Panc1 (cell line): ENCODE measurements at regions not wholly inside any gene's neighbourhood (a gene's known extent, or its start where the extent isn't known, plus 50 kb on each side); places are given as distances from the start of the nearest gene placed in this dataset.

Experiments used
- ATAC-seq: fragments of 200-7000 bp; cut with Tn5 transposase; 2 replicates; pipeline ENCODE4 v1.9.1; 2020; ENCODE audit warnings: mild to moderate bottlenecking, moderate library complexity
- BruUV-seq: library from RNA; stranded (reverse); fragments of 400-500 nt; replicated peaks from 2 replicates; lab custom pipeline; 2021; lab: Mats Ljungman, UMichigan
- CTCF ChIA-PET: fragments of 300-600 bp; sonication (Branson Sonifier 250); formaldehyde crosslinking; loops from one replicate; lab custom pipeline; 2022; ENCODE audit warnings: antibody characterized with exemption; lab: Charles Lee
- POLR2A ChIA-PET: fragments of 300-600 bp; sonication (Branson Sonifier 250); formaldehyde crosslinking; loops from one replicate; lab custom pipeline; 2022; ENCODE audit warnings: antibody characterized with exemption; lab: Charles Lee
- DNase-seq: peaks from one replicate; pipeline ENCODE4 v3.0.0-alpha.2; 2010; ENCODE audit warnings: low read depth, low spot score
- H3K27ac ChIP-seq: 2 replicates; pipeline ENCODE4 v1.5.1; 2011; ENCODE audit warnings: mild to moderate bottlenecking, low read length, inconsistent platforms
- H3K27me3 ChIP-seq: fragments of 200-500 bp; sonication (Bioruptor generic); 2 replicates; pipeline ENCODE4 v1.6.0; 2014; ENCODE audit warnings: low read length, inconsistent platforms; ENCODE audit not compliant: control insufficient read depth, insufficient read depth
- H3K36me3 ChIP-seq: fragments of 200-500 bp; sonication (Bioruptor generic); 2 replicates; pipeline ENCODE4 v1.5.1; 2014; ENCODE audit warnings: inconsistent platforms, mild to moderate bottlenecking, low read length, moderate library complexity; ENCODE audit not compliant: control insufficient read depth, insufficient read depth
- H3K4me1 ChIP-seq: 2 replicates; pipeline ENCODE4 v1.5.1; 2011; ENCODE audit warnings: inconsistent platforms, mild to moderate bottlenecking, low read length, moderate library complexity; ENCODE audit not compliant: control insufficient read depth, insufficient read depth
- H3K4me3 ChIP-seq, 2 experiments: 2 replicates each; pipeline ENCODE4 v1.5.1; 2011 to 2012; ENCODE audit warnings: low read depth in 2 of 2, low read length in 2 of 2, mild to moderate bottlenecking in 2 of 2, inconsistent platforms in 1 of 2, moderate library complexity in 1 of 2
- H3K9me3 ChIP-seq: fragments of 200-500 bp; sonication (Bioruptor generic); 2 replicates; pipeline ENCODE4 v1.5.1; 2014; ENCODE audit warnings: low read depth, mild to moderate bottlenecking, inconsistent platforms, low read length, moderate library complexity; ENCODE audit not compliant: control insufficient read depth, insufficient read depth
- CTCF ChIP-seq: fragments of 450-650 bp; IDR thresholded peaks from 2 replicates; pipeline ENCODE4 v1.5.1; 2017; ENCODE audit warnings: mild to moderate bottlenecking
- POLR2AphosphoS5 ChIP-seq: IDR thresholded peaks from 2 replicates; pipeline ENCODE4 v1.6.1; 2012; ENCODE audit warnings: mild to moderate bottlenecking, low read depth, low read length, moderate library complexity
- REST ChIP-seq, 2 experiments: IDR thresholded peaks; 2 replicates each; pipeline ENCODE4 v1.6.1; 2011 to 2012; ENCODE audit warnings: low read depth in 2 of 2, control low read depth in 1 of 2, low read length in 1 of 2, mild to moderate bottlenecking in 1 of 2, moderate library complexity in 1 of 2; ENCODE audit not compliant: insufficient read depth in 1 of 2
- SIN3A ChIP-seq: IDR thresholded peaks from 2 replicates; pipeline ENCODE4 v1.6.1; 2012; ENCODE audit warnings: low read depth, mild to moderate bottlenecking, low read length, moderate library complexity, borderline replicate concordance; ENCODE audit not compliant: insufficient read depth
- TCF7L2 ChIP-seq: IDR thresholded peaks from 2 replicates; pipeline ENCODE4 v1.6.1; 2011; ENCODE audit warnings: mild to moderate bottlenecking, low read depth, low read length, inconsistent platforms
- in situ Hi-C: cut with HindIII; loops from 2 replicates; pipeline ENCODE4 v1.10.0; 2016; ENCODE audit warnings: low sequenced_read_pairs, low pct_unique_long_range_greater_than_20kb
- intact Hi-C: fragments of 100-400 bp; cut with micrococcal nuclease; formaldehyde crosslinking; loops from one replicate; pipeline ENCODE4 v1.10.0; 2022; ENCODE audit not compliant: unreplicated experiment

DNA sequence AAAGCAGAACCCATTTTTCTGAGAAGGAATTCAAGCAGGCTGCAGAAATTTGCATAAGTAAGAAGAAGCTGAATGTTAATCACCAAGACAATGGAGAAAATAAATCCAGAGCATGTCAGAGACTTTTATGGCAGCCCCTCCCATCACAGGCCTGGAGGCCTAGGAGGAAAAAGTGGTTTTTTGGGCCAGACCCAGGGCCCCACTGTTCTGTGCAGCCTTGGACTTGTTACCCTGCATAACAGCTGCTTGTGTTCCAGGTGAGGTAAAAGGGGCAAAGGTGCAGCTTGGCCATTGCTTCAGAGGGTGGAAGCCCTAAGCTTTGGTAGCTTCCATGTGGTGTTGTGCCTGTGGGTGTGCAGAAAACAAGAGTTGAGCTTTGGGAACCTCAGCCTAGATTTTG is 1516.2 kb upstream of the PCDH10 start:
- intact Hi-C loops: no loop called here
- Histone ChIP-seq H3K36me3 (no peaks in the 10 kb centered on the region), H3K4me1 (no peaks in the 10 kb centered on the region), H3K4me3 (no peak overlapping the region), H3K9me3 (no peaks in the 10 kb centered on the region), H3K27ac (no peak overlapping the region), H3K27me3 (no peaks in the 10 kb centered on the region)
- TF ChIP-seq SIN3A (no peak), CTCF (no peak), POLR2AphosphoS5 (no peak), REST (IDR thresholded peaks at IDR 0.05; ENCODE audit: insufficient read depth in 1 of 2, low read depth in 2 of 2, low read length in 1 of 2) (no peak), TCF7L2 (no peak)
- no TSS peak for BruUV-seq
- ChIA-PET POLR2A (no interaction called here), CTCF (no interaction called here)
- ATAC-seq (no peak), DNase-seq (no peak)
- in situ Hi-C loops: no loop called here

GRCh38 chr4:131635191-131635590 is 1513.9 kb upstream of the PCDH10 start:
- no peak overlapping the region for H3K4me3 ChIP-seq
- TF ChIP-seq REST (IDR thresholded peaks at IDR 0.05; ENCODE audit: insufficient read depth in 1 of 2, low read depth in 2 of 2, low read length in 1 of 2) (no peak), TCF7L2 (no peak), SIN3A (no peak), CTCF (no peak), POLR2AphosphoS5 (no peak)
- no peak overlapping the region for H3K27ac ChIP-seq
- H3K27me3 ChIP-seq: no peaks in the 10 kb centered on the region
- H3K4me1 ChIP-seq: no peaks in the 10 kb centered on the region
- no peaks in the 10 kb centered on the region for H3K36me3 ChIP-seq
- H3K9me3 ChIP-seq: no peaks in the 10 kb centered on the region
- DNase-seq (no peak), ATAC-seq (no peak)
- intact Hi-C loops: no loop called here
- in situ Hi-C loops: no loop called here
- POLR2A ChIA-PET: no interaction called here
- no TSS peak for BruUV-seq
- CTCF ChIA-PET: no interaction called here
